PC-3 (cell line): ENCODE measurements at regions not wholly inside any gene's neighbourhood (a gene's known extent, or its start where the extent isn't known, plus 50 kb on each side); places are given as distances from the start of the nearest gene placed in this dataset.

ENCODE experiments used
- ATAC-seq: fragments of 200-7000 bp; cut with Tn5 transposase; 2 replicates; pipeline ENCODE4 v1.9.1; 2020; ENCODE audit warnings: mild to moderate bottlenecking, moderate library complexity
- BruUV-seq: library from RNA; stranded (reverse); fragments of 400-500 nt; replicated peaks from 2 replicates; lab custom pipeline; 2021; lab: Mats Ljungman, UMichigan
- CTCF ChIA-PET: fragments of 300-600 bp; sonication (Branson Sonifier 250); formaldehyde crosslinking; loops from one replicate; lab custom pipeline; 2022; ENCODE audit warnings: antibody characterized with exemption; lab: Charles Lee
- POLR2A ChIA-PET: fragments of 300-600 bp; sonication (Branson Sonifier 250); formaldehyde crosslinking; loops from one replicate; lab custom pipeline; 2022; ENCODE audit warnings: antibody characterized with exemption; ENCODE audit not compliant: unreplicated experiment; lab: Charles Lee
- DNase-seq: peaks from one replicate; pipeline ENCODE4 v3.0.0-alpha.2; 2015
- H2AFZ ChIP-seq: fragments of 300-600 bp; sonication (generic); 2 replicates; pipeline ENCODE4 v1.6.0; 2016; ENCODE audit warnings: antibody characterized with exemption, low read length
- H3F3A ChIP-seq: fragments of 300-600 bp; sonication (generic); one replicate; pipeline ENCODE4 v1.6.0; 2017; ENCODE audit warnings: antibody characterized with exemption, low read length, control low read depth, mild to moderate bottlenecking; ENCODE audit not compliant: unreplicated experiment
- H3K27ac ChIP-seq: fragments of 300-600 bp; sonication (generic); 2 replicates; pipeline ENCODE4 v1.5.1; 2016; ENCODE audit warnings: mild to moderate bottlenecking, low read length
- H3K27me3 ChIP-seq: fragments of 300-600 bp; sonication (generic); 2 replicates; pipeline ENCODE4 v1.6.1; 2016; ENCODE audit warnings: low read length, mixed read lengths
- H3K36me3 ChIP-seq: fragments of 300-600 bp; sonication (generic); 2 replicates; pipeline ENCODE4 v1.6.1; 2016; ENCODE audit warnings: low read depth, mixed run types, low read length, mixed read lengths
- H3K4me1 ChIP-seq: fragments of 300-600 bp; sonication (generic); 2 replicates; pipeline ENCODE4 v1.5.1; 2016; ENCODE audit warnings: low read length; ENCODE audit not compliant: insufficient read depth
- H3K4me2 ChIP-seq: fragments of 300-600 bp; sonication (generic); 2 replicates; pipeline ENCODE4 v1.6.0; 2016; ENCODE audit warnings: low read length
- H3K4me3 ChIP-seq: fragments of 300-600 bp; sonication (generic); 2 replicates; pipeline ENCODE4 v1.5.1; 2016; ENCODE audit warnings: mild to moderate bottlenecking, low read length, mixed read lengths
- H3K79me2 ChIP-seq: fragments of 300-600 bp; sonication (generic); 2 replicates; pipeline ENCODE4 v1.6.1; 2017; ENCODE audit warnings: low read length, mixed read lengths
- H3K9ac ChIP-seq: fragments of 300-600 bp; sonication (generic); 2 replicates; pipeline ENCODE4 v1.6.0; 2016; ENCODE audit warnings: mild to moderate bottlenecking, low read length
- H3K9me2 ChIP-seq: fragments of 300-600 bp; sonication (generic); replicated peaks from 2 replicates; pipeline ENCODE4 v1.6.1; 2016; ENCODE audit warnings: mixed run types, low read length, mixed read lengths
- H3K9me3 ChIP-seq: fragments of 300-600 bp; sonication (generic); 2 replicates; pipeline ENCODE4 v1.6.1; 2016; ENCODE audit warnings: low read length, mixed read lengths
- H4K20me1 ChIP-seq: fragments of 300-600 bp; sonication (generic); 2 replicates; pipeline ENCODE4 v1.6.1; 2016; ENCODE audit warnings: low read length, mixed read lengths
- EZH2 ChIP-seq: fragments of 300-600 bp; sonication (generic); IDR thresholded peaks from one replicate; pipeline ENCODE4 v1.6.1; 2017; ENCODE audit warnings: antibody characterized with exemption, mild to moderate bottlenecking, low read length; ENCODE audit not compliant: unreplicated experiment
- EZH2phosphoT487 ChIP-seq: fragments of 300-600 bp; sonication (generic); IDR thresholded peaks from 2 replicates; pipeline ENCODE4 v1.6.1; 2018; ENCODE audit warnings: mild to moderate bottlenecking, antibody characterized with exemption, low read length, borderline replicate concordance
- intact Hi-C: fragments of 100-400 bp; cut with micrococcal nuclease; formaldehyde crosslinking; loops from 2 replicates; pipeline ENCODE4 v1.9.0; 2023
- TF ChIP-seq, protein P1 (sequence below): fragments of 300-600 bp; sonication (generic); conservative IDR thresholded peaks from 2 replicates; pipeline ENCODE4 v1.5.1; 2017; ENCODE audit warnings: antibody characterized with exemption, low read depth, mild to moderate bottlenecking, low read length

DNA sequence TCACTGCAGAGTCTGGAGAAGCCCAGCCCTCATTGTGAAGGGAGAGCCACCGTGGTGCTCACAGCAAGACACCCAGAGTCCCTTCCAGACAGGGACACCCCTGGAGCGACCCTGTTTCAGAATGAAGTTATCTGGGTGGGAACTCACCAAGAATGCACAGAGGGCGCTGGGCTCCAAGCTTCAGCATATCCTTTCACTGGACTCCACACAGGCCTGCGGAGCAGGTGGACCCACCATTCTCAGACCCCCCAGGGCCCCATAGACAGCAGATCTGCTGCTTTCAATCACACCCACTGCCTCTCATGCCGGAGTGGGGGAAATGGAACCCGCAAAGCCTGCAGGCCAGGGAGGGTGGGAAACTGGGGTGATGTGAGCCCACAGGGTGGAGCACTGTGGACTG lies 87.8 kb downstream of the RRM2 start:
- Histone ChIP-seq H3K9ac (no peak overlapping the region), H3K79me2 (no peaks in the 10 kb centered on the region), H3K4me3 (no peak overlapping the region), H2AFZ (no peak overlapping the region), H4K20me1 (no peaks in the 10 kb centered on the region), H3K27me3 (no peaks in the 10 kb centered on the region), H3F3A (no peaks in the 10 kb centered on the region), H3K27ac (no peak overlapping the region), H3K4me2 (no peak overlapping the region), H3K36me3 (no peaks in the 10 kb centered on the region), H3K9me3 (no peaks in the 10 kb centered on the region), H3K9me2 (no peaks in the 10 kb centered on the region), H3K4me1 (peaks cover 4% of the 10 kb centered on the region; the same call in 1 of the 2 replicates)
- ATAC-seq (no peak), DNase-seq (no peak)
- POLR2A ChIA-PET, result no interaction called here
- no peak for TF ChIP-seq EZH2phosphoT487
- no peak for TF ChIP-seq EZH2
- TF ChIP-seq, protein P1, sequence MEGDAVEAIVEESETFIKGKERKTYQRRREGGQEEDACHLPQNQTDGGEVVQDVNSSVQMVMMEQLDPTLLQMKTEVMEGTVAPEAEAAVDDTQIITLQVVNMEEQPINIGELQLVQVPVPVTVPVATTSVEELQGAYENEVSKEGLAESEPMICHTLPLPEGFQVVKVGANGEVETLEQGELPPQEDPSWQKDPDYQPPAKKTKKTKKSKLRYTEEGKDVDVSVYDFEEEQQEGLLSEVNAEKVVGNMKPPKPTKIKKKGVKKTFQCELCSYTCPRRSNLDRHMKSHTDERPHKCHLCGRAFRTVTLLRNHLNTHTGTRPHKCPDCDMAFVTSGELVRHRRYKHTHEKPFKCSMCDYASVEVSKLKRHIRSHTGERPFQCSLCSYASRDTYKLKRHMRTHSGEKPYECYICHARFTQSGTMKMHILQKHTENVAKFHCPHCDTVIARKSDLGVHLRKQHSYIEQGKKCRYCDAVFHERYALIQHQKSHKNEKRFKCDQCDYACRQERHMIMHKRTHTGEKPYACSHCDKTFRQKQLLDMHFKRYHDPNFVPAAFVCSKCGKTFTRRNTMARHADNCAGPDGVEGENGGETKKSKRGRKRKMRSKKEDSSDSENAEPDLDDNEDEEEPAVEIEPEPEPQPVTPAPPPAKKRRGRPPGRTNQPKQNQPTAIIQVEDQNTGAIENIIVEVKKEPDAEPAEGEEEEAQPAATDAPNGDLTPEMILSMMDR, result no peak
- intact Hi-C loops, result no loop called here
- CTCF ChIA-PET, result no interaction called here
- BruUV-seq, result no TSS peak

DNA sequence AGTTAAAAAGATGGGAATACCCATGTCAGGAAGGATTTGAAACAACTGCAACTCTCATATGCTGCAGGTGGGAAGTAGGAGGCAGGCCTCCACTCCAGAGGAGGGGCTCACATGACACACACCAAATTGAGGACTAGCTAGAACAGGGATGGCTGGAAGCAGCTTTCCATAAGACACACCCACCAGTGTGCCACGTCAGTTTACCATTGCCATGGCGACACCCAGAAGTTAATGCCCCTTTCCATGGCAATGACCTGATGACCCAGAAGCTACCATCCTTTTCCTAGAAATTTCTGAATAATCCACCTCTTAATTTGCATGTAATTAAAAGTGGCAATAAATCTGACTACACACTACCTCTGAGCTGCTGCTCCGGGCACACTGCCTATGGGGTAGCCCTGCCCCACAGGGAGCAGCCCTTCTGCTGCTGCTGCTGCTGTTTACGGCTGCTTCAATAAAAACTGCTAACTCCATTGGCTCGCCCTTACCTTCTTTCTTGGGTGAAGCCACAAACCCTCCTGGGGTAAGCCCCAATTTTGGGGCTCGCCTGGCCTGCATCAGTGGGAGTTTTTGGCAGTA lies 89.4 kb downstream of the RRM2 start:
- H3F3A ChIP-seq, result no peaks in the 10 kb centered on the region
- no peak overlapping the region for H3K4me2 ChIP-seq
- BruUV-seq, result no TSS peak
- no peaks in the 10 kb centered on the region for H4K20me1 ChIP-seq
- H2AFZ ChIP-seq, result no peak overlapping the region
- intact Hi-C loops, result no loop called here
- H3K27me3 ChIP-seq, result no peaks in the 10 kb centered on the region
- H3K4me3 ChIP-seq, result no peak overlapping the region
- no peaks in the 10 kb centered on the region for H3K9me2 ChIP-seq
- H3K4me1 ChIP-seq, result peaks cover 20% of the 10 kb centered on the region
- POLR2A ChIA-PET, result no interaction called here
- no peak overlapping the region for H3K27ac ChIP-seq
- ATAC-seq (no peak), DNase-seq (no peak)
- H3K36me3 ChIP-seq, result no peaks in the 10 kb centered on the region
- H3K9me3 ChIP-seq, result no peaks in the 10 kb centered on the region
- H3K9ac ChIP-seq, result no peak overlapping the region
- TF ChIP-seq EZH2 (no peak), EZH2phosphoT487 (no peak)
- TF ChIP-seq, protein P1, result no peak
- CTCF ChIA-PET, result no interaction called here
- H3K79me2 ChIP-seq, result no peaks in the 10 kb centered on the region

DNA sequence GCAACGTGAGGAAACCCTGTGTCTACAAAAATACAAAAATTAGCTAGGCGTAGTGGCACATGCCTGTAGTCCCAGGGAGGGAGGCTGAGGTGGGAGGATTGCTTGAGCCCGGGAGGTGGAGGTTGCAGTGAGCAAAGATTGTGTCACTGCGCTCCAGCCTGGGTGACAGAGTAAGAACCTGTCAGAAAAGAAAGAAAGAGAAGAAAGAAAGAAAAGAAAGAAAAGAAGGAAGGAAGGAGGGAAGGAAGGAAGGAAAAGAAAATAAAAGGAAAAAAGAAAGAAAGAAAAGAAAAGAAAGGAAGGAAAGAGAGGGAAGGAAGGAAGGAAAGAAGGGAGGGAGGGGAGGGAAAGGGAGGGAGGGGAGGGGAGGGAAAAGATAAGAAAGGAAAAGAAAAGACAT lies 89.9 kb upstream of the HPCAL1 start:
- ChIA-PET POLR2A (no interaction called here), CTCF (no interaction called here)
- H3K36me3 ChIP-seq, result no peaks in the 10 kb centered on the region
- H3K9me3 ChIP-seq, result no peaks in the 10 kb centered on the region
- H3K4me3 ChIP-seq, result no peak overlapping the region
- intact Hi-C loops, result no loop called here
- no peaks in the 10 kb centered on the region for H3K27me3 ChIP-seq
- no peaks in the 10 kb centered on the region for H3F3A ChIP-seq
- BruUV-seq, result no TSS peak
- no peak for ATAC-seq
- TF ChIP-seq EZH2 (no peak), EZH2phosphoT487 (no peak)
- TF ChIP-seq, protein P1, result no peak
- H4K20me1 ChIP-seq, result no peaks in the 10 kb centered on the region
- no peak overlapping the region for H3K4me2 ChIP-seq
- H3K27ac ChIP-seq, result no peak overlapping the region
- DNase-seq, result no peak
- H3K4me1 ChIP-seq, result peaks cover 24% of the 10 kb centered on the region
- no peak overlapping the region for H2AFZ ChIP-seq
- no peaks in the 10 kb centered on the region for H3K9me2 ChIP-seq
- H3K9ac ChIP-seq, result no peak overlapping the region
- no peaks in the 10 kb centered on the region for H3K79me2 ChIP-seq
